ENCODE measurements at regions not wholly inside any gene's neighbourhood (a gene's known extent, or its start where the extent isn't known, plus 50 kb on each side); places are given as distances from the start of the nearest gene placed in this dataset.
"Not testable (repeated sequence)": the region's sequence is repeated elsewhere in the genome, so short reads cannot be mapped to it uniquely, and the experiment has no call there.

DNA sequence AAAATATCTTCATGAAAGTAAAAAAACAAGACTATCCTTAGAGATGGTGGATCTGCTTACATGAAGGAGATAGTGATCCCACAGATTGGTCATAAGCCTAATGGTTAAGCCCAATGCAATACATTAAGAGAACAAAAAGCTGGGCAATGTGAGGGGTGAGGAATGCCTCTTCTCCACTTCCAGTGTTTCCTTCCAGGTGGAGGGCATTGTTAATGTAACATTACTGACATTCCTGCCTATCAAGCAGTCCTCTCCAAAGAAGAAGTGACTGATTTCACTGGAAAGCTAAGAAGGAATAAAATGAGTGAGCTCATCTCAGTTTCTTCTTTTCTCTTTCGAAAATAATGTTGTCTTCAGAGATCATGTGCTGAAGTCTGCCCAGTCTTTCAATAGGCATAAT, 207.8 kb downstream of the RAB38 start:
- DNase-seq: no peak

DNA sequence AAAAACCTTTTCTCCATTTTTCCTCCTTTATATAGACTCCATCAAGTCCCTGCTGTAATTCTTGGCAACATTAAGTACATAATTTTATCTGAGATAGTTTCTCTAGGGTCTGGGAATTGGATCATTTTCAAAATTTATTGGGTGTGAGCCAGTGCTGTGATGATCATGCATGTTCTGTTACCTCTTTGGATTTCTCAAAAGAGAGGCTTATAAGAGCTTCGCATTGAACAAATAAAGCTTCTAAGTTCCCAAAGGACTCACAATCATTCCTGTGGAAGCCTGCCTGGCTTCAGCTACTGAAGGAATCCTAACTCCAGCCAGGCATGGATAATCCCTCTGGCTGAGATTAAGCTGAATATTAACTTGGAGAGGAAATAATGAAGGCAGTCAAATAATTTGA, 208.5 kb downstream of the RAB38 start:
- no peak for DNase-seq

DNA sequence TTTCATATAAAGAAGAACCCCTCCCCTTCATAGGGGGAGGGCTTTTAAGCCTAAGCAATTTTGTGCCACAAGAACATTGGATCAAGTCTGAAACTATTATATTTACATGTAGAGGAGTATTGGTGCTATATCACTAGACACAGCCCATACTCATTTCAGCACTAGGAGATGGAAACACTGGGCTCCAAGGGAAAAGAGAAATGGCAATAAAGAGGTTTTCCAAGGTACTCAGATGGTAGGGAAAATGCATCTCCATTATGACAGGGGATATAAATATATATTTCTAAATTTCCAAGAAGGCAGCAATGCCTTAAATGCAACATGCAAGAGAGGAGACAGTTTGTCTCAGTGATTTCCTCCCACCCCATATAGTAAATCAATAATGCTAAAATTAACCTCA, 209.0 kb downstream of the RAB38 start:
- DNase-seq: no peak

DNA sequence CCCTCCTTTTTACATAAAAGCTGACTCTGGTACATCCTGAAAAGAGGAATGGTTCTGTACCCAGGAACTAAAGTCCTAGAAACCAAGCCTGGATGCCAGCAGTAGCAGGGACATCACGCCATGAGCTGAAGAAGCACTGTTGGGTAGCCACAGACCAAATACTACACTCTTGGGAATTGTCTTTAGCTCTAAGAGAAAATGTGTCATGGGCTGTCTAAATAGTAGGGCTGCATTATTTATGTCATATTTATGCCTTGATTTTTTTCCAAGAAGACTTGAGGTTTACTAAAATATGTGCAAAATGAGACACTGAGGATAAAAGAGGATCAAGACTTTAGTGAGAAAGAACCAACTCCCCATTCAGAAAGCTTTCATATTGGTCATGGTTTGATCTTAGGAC, 213.6 kb downstream of the RAB38 start:
- no peak for DNase-seq

DNA sequence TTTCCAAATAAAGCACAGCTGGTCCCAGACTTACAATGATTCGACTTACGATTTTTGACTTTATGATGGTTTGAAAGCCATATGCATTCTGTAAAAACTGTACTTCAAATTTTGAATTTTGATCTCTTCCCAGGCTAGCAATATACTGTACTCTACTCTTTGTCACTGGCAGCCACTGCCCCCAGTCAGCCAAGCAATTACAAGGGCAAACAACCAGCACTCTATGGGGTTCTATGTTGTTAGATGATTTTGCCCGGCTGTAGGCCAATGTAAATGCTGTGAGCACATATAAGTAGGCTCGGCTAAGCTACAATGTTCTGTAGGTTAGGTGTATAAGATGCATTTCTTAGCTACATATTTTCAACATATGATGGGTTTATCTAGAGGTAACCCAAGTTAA, 217.3 kb downstream of the RAB38 start:
- DNase-seq: no peak

DNA sequence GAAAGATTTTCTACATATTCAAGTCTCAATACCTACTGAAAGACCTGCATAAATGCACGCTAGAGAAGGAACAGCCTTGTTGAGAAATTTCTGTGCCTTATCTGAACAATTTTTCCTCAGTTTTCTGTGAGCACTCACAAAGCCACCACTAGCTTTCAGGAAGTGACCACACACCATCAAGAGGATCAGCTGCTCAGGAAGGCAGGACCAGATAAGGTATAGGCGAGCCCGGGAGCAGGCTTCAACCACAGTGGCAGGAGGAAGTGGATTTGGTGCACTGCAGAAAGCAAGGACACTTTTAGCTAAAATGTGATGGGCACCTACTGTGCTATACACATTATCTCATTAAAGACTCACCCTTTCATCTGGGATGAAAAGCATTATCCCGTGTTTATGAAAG, 220.8 kb downstream of the RAB38 start:
- no peak for DNase-seq

DNA sequence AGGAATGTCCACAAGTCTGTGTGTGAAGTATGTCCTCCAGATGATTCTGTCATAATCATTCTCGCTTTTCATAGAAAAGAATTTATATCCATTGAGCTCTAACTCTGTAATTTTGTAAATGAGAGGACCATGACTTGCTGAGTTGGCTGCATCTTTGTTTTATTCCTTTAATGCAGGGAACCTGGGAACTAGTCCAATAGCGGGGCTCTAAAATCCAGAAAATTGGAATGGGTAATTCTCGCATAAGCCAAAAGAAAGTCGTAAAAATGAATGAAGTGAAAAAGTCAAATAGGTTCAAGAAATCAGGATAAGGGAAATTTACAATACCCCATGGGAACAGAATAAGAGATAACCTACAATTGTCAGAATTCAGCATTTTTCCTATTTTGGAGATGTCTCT, 232.5 kb downstream of the RAB38 start:
- no peak for DNase-seq

DNA sequence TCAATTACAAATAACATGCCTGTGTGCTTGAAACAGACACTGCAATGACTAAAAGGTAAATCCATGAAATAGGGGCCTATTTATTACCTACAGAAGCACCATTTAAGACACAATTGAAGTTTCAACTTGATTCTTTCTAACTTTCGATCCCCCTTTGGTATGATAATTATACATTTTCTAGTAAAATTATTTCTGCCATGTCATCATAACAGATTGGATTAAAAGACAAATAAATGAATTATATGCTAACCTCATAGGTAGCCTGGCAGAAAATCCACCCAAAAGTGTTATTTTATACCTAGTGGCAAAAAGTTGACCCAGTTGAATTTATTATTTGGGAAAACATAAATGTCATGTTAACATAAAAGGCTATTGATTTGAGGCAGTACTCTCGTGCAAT, 241.1 kb downstream of the RAB38 start:
- DNase-seq: no peak

DNA sequence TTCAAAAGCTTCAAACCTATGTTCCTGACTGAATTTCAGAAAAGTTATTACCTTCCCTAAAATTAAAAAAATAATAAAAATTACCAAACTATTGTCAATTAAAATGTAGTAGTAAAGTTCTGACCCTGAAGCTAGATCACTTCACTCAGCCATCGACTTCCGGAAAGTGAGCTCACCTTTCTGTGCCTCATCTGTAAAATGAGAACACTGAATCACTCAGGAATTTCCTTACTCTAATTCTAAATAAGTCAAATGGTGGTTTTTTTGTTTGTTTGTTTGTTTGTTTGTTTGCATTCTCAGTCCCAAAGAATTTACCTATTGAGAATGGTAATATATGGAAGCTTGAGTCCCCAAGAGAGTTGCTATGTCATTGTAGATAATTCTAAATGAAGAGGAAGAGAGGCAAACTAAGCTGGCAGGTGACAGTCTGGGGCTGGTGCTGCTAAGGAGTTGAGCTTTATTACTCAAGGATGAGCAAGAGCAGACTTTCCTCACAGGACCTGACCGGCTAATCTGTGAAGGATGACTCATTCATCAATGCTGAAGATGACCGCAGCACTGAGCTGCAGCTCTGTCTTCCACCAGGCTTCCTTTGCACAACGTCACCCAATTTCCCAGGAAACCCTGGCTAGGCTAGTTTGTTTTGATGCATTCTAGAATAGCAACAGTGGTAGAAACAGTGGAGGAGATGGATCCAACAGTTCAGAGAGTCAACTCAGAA, 248.8 kb downstream of the RAB38 start:
- DNase-seq: no peak

DNA sequence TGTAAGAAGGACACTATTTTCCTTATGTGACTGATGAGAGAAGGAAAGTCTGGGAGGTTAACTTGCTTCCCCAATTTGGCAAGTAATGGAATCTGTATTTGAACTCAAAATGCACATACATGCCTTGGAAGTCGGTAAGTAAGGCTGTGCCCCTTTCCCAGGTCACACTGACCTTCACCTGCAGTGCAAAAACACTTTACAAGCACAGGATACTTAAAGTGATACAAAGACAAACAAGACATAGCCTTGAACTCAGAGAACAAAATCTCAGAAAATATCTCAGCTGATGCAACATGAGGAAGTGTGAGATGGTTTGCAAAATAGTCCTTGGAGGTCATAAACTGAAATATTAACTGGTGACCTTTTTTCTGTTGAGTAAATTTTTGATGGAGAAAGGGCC, 251.1 kb downstream of the RAB38 start:
- no peak for DNase-seq

DNA sequence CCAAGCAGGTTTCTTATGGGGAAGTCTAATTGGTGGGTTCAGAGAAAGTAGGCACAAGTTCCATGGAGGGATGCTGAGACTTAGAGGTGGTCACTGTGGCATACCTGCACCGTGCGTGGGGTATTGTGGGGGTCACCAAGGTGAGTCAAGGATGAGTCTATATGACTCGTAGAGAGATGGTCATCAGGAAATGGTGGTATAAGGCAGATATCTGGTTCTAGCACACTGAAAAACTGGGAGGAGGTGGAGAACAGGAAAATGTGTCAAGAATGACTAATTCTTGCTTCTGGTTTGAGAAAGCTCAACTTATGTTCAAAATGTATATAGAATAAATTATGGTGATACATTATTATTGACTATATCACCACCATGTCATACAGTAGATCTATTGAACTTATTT, 258.1 kb downstream of the RAB38 start:
- no peak for DNase-seq

DNA sequence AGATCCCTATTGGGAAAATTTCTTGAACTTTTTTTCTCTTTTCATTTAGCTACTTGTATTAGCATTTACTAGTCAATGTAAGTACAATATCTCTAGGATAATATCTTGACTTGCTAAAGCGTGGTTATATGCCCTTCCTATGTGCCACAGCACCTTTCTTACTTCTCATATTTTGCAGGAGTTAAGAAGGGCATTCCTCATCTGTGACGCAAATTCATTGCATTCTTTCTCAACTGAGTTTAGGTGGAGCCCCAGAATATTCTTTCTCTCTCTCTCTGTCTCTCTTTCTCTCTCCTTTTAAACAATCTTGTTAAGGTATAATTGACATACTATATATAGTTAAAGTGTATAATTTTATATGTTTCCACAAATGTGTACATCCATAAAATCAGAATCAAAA, 266.1 kb downstream of the RAB38 start:
- no peak for DNase-seq

DNA sequence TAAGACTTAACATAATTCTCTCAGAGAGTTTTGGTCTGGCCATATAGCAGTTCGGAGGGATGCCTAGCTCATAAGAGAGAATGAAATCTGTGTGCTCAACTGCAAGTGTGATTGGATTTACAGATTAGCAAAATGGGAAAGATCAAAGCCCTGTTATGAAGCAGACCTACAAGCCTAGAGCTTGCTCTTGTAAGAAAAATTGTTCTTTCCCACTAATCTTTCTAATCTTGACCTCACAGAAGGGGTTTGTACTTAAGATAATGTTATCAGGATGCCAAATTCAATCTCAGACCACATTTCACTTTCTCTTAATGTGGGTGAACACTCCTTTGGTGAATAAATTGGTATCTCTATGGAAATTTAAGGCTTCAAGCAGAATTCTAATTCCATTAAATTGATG, 267.2 kb downstream of the RAB38 start:
- DNase-seq: no peak

DNA sequence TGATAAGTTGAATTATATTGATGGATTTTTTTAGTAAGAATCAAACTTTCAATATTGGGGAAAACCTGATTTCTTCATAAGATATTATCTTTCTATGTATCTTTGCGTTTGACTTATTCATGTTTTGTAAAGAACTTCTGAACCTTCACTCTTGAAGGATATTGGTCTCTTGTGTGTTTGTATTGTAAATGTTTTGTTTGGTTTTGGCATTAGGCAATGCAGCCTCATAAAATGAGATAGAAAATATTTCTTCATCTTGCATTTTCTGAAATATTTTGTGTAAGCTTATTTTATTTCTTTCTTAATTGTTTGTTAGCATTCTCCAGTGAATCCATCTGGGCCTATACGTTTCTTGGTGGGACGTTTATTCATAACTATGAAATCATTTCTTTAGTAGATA, 271.9 kb downstream of the RAB38 start:
- DNase-seq: no peak

DNA sequence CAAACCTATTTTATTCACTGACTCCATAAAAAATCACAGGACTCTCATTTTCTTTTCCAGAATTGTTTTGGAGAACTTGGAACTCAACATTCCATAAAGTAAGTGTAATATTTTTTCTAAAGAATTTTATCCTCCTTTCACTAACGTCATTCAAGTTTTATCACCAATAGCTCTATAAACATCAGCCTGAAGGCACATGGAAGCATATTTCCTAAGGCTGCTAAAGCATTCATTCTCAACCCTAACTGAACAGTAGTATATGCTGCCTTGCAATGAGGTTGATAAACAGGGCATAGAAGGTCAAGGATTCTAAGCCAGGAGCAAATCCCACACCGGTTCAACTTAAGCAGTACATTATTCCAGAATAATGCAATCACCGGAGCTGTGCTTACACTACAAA, 273.9 kb downstream of the RAB38 start:
- no peak for DNase-seq

DNA sequence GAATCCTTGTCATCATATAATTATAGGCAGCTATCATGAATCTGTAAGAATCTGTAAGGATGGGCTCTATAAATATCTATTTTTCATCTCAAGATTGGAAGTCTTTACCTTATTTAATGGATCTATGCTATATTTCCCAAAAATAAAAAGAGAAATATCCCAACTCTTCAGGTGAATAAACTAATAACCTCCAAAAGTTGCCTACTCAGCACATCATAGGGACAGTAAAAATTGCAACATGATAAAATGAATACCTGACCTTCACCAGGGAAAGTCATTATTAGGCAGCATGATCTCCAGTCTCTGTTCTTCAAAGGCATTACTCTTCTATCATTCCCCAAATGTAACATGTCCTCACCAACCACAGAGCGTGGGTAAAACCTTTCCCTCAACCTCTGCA, 277.3 kb downstream of the RAB38 start:
- DNase-seq: no peak

DNA sequence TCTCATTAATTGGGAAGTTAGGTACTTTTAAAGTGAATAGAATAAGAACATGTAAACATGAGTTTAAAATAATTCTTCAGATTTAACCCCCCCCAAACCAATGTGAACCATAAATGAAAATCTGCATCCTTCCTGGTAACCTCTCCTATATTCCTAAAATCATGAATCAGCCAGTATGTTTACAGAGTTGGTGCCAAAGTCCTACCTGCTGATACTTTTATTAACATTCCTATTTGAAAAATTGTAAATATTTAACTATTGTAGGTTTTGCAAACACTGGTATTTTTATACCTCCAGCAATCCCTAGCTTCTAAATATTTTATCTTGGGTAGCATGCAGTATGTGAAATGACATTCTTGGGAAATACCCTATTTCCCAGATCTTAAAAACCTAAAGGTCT, 278.2 kb downstream of the RAB38 start:
- no peak for DNase-seq

DNA sequence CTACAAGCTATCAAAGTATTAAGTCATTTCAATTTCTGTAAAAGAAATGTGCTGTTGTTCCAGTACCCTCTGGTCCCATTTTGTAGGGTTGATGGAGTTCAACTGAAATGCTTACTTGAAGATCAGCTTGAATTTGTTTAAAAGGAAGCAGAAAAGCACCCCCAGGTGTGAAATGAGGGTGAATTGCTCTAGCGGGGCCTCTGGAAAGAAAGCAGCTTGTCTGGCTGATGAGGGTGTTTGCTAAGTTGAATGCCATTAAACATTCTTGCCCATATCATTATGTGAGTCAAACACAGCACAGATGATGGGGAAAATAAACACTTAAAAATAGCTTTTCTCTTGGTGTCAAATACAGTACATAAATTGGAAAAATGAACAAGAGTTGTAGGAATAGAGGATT, 280.3 kb downstream of the RAB38 start:
- DNase-seq: no peak

DNA sequence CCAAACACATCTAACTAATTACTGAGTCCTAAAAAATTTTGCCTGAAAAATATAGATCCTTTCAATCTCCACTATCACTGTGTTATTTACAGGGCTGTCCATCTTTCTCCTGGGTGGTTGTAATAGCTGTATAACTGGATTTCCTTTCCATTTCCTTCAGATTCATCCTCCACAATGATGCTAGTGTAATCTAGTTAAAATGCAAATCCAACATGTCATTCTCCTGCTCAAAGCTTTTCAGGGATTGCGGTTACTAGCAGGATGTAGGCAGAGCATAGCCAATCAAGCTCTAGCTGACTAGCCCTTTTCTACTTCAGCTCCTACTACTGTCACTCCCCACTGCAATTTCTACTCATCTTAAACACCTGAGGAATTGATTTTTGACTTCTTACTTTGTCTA, 283.0 kb downstream of the RAB38 start:
- no peak for DNase-seq

DNA sequence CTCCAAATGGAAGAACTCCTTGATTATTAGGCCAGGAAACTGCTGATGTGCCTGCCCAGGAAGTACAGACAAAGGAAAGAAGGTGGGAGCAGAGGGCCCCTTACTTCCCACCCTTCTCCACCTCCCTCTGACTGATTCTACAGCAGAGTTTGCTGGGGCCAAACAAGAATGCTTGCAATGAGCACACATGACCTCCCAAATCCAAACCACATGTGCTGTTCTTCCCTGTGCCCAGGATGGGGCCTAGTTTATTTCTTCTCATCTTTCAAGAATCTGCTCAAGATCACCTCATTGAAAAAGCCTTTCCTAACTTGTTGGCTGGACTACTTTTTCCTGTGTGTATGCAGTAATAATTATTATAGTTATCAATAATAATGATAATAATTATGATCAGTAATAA, 286.1 kb downstream of the RAB38 start:
- no peak for DNase-seq

DNA sequence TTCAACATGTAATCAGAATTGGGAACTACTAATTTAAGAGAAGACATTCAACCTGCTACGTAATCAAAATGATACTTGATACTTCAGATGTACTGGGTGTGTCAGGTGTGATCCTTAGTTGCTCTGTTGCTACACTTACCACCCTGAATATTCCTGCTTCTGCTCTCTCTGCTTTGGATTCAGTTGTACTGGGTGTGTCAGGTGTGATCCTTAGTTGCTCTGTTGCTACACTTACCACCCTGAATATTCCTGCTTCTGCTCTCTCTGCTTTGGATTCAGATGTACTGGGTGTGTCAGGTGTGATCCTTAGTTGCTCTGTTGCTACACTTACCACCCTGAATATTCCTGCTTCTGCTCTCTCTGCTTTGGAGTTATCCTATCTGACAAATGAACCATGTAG, 290.2 kb downstream of the RAB38 start:
- not testable (repeated sequence) for DNase-seq

DNA sequence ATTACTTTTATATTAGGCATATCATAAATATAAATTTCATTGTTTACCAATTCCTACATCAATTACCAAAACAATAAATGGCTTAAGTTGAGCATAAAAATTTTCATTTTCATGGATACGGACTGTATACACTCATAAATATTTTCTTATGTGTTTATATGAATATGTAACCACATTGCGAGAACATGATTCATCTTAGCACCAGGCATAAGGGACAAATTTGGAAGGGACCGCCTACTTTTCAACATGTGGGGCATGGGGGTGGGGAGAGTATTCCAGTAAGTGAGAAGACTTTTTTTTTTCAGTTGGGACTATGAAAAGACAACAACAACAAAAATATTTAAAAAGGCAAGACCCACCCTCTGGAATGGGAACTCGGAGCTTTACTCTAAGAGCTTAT, 296.1 kb downstream of the RAB38 start:
- DNase-seq: no peak

DNA sequence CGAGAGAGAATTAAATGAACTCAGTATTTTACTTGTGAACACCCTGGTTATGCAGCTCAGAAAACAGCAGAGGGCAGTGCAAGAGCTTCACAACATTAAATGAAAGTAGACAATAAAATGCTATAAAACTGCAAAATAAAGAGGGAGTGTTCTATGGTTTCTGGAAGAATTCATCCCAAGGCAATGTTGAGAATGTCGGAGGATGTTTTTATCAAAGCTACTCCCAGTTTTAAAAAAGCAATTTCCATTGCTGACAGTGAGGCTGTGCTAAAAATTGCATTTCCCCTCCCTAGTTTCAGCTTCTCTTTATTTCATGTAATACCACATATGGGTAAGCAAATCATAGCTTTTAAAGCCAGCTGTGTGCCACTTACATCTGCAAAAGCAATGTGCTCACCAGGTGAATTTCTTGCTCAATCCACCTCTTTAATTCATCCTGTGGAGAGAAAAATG, 296.8 kb downstream of the RAB38 start:
- DNase-seq: no peak

DNA sequence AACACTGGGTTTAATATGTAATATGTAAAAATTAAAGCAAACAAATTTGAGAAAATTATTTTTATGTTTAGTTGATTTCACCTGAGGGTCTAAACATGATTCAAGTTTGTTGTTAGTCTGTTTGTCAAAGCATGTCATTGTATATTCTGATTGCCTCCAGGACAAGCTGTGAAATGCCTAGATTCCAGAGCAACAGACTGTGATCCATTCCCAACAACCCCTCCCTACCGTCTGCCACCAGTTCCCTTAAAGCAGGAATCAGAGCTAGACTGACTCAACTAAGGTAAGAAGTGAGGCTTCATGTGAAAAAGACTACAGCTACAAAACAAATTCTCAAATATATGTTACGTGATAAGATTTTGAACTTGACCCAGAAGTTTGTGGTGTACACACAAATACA, 304.2 kb downstream of the RAB38 start:
- no peak for DNase-seq

DNA sequence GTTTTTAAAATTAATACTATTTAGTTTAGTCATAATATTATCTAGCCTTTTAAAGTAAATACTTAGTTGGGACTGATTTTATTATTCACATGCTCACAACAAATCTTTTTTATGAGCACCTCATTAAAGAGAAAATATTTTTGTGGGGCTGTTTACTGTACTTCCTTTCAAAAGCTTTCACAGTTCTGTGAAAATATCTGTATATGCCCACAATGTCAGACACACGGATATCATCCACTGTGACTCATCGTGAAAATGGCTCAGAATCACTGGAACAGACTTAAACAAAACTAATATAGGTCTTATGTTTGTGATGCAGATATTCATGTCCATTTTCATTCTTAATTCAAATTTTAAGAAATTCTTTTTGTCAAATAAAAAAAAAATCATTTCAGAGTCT, 305.2 kb downstream of the RAB38 start:
- DNase-seq: no peak

DNA sequence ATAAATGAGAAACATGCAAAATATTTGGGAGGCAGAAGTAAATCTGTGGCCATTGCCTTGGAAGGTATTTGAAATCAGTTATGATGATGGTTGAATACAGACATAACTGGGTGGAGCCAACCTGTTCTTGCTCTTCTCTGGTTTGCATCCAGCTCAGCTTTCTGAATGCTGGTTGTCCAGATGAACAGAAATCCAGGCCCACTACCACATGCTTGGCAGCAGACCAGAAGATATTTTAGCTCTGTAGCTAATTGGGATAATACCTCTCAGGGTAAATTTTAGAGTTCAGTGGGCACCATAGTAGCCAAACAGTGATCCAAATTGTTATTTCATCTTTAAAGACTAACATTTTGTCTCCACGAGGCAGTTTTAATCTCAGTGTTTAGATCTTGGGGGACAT, 308.3 kb downstream of the RAB38 start:
- DNase-seq: no peak
